22Rv1 (cell line): ENCODE measurements at regions not wholly inside any gene's neighbourhood (a gene's known extent, or its start where the extent isn't known, plus 50 kb on each side); places are given as distances from the start of the nearest gene placed in this dataset.

Experiments used
- ZFX ChIP-seq: fragments of 450-650 bp; IDR thresholded peaks from 2 replicates; pipeline ENCODE4 v1.6.1; 2017; ENCODE audit warnings: antibody characterized with exemption, borderline replicate concordance
- TF ChIP-seq, protein P1 (sequence below): fragments of 450-650 bp; IDR thresholded peaks from 2 replicates; pipeline ENCODE4 v1.5.1; 2017; ENCODE audit warnings: mild to moderate bottlenecking

DNA sequence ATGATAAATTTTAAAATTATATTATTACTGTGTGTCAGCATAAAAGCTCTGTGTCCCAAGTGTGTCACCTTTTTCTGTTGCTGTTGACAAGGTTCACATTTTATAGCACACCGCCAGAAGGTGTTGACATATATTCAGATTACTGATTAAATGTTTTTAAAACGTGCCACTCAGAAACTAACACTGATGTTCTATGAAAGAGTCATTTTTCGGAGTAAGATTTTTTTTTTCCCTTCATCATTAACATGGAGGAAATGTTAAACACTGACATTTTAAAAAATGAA is 197.5 kb downstream of the TM9SF2 start:
- TF ChIP-seq, protein P1, sequence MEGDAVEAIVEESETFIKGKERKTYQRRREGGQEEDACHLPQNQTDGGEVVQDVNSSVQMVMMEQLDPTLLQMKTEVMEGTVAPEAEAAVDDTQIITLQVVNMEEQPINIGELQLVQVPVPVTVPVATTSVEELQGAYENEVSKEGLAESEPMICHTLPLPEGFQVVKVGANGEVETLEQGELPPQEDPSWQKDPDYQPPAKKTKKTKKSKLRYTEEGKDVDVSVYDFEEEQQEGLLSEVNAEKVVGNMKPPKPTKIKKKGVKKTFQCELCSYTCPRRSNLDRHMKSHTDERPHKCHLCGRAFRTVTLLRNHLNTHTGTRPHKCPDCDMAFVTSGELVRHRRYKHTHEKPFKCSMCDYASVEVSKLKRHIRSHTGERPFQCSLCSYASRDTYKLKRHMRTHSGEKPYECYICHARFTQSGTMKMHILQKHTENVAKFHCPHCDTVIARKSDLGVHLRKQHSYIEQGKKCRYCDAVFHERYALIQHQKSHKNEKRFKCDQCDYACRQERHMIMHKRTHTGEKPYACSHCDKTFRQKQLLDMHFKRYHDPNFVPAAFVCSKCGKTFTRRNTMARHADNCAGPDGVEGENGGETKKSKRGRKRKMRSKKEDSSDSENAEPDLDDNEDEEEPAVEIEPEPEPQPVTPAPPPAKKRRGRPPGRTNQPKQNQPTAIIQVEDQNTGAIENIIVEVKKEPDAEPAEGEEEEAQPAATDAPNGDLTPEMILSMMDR, result no peak
- no peak for TF ChIP-seq ZFX
